ENCODE measurements at regions not wholly inside any gene's neighbourhood (a gene's known extent, or its start where the extent isn't known, plus 50 kb on each side); places are given as distances from the start of the nearest gene placed in this dataset.
"Not testable (repeated sequence)": the region's sequence is repeated elsewhere in the genome, so short reads cannot be mapped to it uniquely, and the experiment has no call there.

- no peak for DNase-seq (ENCODE audit: low read depth)
Measured at GRCh38 chr2:78839259-78839658, 186.2 kb upstream of the REG3G start.

DNA sequence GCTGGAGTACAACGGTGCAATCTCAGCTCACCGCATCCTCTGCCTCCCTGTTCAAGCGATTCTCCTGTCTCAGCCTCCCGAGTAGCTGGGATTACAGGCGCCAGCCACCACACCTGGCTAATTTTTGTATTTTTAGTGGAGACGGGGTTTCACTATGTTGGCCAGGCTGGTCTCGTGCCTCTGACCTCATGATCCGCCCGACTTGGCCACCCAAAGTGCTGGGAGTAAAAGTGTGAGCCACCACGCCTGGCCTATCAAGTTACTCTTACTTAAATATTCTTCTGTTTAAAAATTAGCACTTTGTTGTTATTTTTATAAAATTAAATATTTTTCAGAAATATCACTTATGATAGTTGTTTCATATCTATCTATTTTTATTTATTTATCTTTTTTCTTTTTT is 185.2 kb upstream of the REG3G start:
- DNase-seq (ENCODE audit: low read depth), result not testable (repeated sequence)

DNA sequence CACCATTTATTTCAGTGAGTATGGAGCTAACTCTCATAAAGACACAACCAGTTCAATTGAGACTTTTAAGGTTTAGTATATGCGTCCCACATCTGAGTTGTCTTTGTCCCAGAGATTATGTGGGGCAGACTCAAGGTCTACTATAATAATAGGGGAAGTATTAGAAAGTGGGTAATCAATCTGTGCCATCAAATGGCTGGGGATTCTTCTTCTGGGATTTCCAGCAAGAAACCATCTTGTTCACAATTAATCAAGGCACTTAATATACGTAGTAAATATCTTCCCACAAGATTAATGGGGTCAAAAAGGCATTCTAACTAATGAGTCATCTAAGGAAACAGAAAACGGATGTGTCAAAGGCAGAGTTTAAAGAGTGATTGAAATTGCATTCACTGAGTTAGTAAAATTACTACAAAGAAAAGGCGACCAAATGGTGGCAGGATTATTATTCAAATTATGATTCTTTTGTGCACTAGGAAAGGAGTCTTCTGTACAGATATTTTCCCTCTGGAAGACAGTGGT is 179.8 kb upstream of the REG3G start:
- no peak for DNase-seq (ENCODE audit: low read depth)

GRCh38 chr2:78861546-78861945 is 164.0 kb upstream of the REG3G start:
- no peak for DNase-seq (ENCODE audit: low read depth)

DNA sequence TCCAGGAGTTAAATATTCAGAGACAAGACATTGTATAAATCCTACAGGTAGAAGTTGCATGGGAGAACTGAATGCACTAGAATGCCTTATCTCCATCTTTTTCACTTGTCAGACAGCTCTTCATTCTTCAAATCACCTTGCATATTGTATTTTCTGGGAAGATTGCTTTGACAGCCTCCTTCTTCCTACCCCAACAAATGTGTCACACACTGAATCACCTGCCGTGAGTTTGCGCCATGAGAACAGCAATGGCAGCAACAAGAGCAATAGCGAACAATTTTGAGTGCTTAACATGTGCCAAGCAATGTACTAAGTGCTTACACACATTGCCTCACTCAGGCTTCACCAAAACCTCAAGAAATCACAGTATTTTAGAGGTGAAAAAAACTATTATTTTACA is 161.3 kb upstream of the REG3G start:
- no peak for DNase-seq (ENCODE audit: low read depth)

- DNase-seq (ENCODE audit: low read depth), result no peak
Measured at GRCh38 chr2:78865667-78866066, 159.8 kb upstream of the REG3G start.

DNA sequence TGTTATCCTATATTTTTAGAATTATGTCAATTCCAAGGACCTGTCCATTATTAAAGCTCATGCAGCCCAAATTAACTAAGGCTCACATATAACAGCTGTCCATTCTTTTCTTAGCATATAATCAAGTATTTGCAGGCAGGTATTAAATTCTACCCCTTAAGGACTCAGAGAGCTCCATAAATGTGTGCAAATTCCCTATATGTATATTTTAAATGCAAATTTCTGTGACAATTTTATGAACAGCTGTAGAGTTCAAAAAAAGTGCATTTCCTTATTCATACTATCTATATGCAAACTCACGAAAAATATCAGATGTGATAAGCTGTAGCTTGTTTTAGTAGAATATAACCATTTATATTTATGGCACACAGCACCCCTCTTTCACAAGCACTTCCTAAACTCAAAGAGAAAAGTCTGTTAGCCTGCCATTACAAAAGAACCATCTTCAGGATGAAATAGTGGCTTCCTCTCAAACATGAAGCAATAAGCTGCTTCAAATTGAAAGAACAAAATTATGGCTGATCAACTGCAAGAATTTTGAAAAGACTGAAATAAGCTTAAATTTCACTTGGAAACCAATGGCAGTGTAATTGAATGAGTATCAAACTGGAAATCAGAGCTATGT is 155.0 kb upstream of the REG3G start:
- no peak for DNase-seq (ENCODE audit: low read depth)

DNA sequence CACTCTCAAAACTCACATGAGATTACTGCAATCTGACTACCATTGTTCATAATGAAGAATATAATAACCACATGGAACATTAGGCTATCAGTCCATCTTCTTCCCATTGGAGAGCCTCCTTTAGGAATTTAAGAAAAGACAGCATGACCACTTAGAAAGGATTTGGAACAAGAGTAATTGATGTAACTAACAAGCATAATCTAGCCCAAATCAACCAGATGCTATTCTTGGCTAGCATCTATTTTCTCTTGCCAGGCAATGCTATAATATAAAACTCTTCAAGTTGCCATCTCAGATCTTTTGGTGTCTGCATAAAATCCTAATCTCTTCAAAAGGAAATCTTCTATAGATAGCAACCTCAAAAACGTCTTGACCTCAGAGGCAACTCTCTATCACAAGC is 152.0 kb upstream of the REG3G start:
- no peak for DNase-seq (ENCODE audit: low read depth)

GRCh38 chr2:78876316-78876688 is 149.2 kb upstream of the REG3G start:
- DNase-seq (ENCODE audit: low read depth), result no peak

DNA sequence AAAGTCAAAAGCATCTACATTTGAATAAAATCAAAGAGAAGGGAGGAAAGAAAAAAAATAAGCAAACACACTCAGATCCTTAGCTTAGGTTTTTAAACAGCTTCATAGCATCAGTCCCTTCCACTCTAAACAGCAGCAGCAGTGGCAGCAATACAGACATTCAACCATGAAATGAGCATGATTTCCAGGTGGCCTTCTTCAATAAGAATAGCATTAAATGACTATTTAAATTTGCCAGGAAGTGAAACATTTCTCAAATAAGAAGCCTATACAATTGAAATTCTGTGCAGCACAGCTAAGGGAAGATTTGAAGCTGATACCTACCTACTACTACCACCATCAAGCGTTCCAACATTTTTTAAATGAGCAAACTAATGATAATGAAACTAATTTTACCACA is 138.1 kb upstream of the REG3G start:
- DNase-seq (ENCODE audit: low read depth), result no peak

DNA sequence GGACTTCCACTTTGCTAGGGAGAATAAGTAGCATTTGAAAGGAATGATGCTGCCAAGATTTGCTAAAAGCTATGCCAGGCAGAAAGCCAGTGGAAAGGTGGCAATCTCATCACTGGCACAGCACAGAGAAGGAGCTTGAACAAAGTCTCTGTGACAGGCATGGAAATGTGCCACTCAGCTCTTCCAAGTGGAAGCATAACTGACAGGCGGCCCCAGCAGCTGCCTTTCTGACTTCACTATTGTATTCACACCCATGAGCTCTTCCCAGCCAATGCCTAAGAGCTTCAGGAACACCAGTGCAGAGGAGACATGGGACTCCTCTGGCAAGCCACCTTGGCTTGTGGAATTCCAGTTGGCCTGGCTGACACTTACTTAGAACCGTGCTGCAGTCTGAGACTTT is 134.6 kb upstream of the REG3G start:
- DNase-seq (ENCODE audit: low read depth), result no peak

DNA sequence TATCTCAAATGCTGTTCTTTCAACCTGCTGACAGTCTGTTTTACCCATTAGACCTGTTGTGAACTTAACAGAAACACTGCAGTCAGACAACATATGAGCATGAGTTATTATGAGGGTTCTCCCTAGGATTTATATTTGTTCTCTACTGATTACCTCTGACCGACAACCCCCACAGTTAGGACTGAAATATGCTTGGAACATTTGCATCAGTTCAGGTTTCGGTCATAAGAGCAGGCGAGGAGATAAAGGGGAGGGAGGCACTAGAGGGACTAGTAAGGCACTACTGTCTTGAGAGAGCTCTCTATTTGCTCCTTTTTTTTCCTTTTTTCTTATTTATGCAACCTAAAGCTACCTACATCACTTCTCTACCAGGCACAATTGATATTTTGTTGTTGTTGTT is 133.2 kb upstream of the REG3G start:
- DNase-seq (ENCODE audit: low read depth), result no peak

- DNase-seq (ENCODE audit: low read depth), result no peak
Measured at GRCh38 chr2:78895022-78895421, 130.5 kb upstream of the REG3G start.

- DNase-seq (ENCODE audit: low read depth), result no peak
Measured at GRCh38 chr2:78896536-78896935, 129.0 kb upstream of the REG3G start.

DNA sequence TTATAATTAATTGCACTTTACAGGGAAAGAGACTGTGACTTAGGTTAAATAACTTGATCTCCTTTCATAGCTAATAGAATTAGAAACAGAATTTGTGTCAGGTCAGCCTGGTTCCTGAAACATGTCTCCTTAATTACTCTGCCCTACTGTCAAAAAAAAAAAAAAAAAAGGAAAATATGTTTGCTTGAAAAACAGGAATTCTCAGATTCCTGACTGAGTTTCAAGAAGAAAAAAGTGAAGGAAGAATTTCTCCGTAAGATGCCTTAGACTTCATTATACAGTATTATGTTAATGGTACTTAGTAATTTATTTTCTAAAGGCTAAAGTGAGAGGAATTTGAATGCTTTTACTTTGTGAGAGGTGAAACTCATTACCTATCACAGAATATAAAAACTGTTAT is 118.4 kb upstream of the REG3G start:
- DNase-seq (ENCODE audit: low read depth), result no peak

- no peak for DNase-seq (ENCODE audit: low read depth)
Measured at GRCh38 chr2:78908973-78909372, 116.5 kb upstream of the REG3G start.

DNA sequence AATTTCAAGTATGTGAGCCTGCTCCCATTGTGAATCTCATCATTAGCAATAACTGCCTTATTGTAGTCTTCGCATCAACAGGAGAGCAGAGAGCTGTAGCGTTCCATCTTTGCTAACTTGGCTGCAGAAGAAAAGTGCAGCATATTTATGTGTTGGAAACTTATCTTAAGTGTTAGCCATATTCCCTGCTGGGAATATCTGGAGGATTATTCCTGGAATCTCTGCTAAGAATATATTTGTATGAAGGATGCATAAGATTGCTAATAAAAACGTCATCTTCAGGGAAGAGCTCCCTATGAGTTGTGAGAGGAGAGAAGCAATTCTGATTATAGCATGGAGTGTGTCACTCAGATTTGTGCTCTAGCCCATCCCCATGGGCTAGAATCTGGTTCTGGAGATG is 115.1 kb upstream of the REG3G start:
- no peak for DNase-seq (ENCODE audit: low read depth)

DNA sequence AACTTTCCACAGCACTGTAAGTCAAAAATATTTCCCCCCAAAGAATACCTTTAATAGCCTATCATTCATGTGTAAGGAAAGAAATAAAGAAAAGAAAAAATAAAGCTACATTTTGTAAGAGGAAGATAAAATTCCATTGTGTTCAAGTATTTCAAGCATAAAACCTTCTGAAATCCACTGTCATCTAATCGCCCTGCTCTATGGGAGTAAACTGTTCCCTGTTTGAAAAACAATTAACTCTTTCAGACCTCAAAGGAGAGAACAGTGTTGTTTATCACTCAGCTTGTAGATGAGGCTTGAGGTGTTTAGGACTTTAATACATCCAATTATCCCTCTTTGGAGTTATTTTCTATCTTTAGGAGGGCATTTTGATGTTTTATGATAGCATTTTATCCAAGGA is 112.2 kb upstream of the REG3G start:
- DNase-seq (ENCODE audit: low read depth), result no peak

DNA sequence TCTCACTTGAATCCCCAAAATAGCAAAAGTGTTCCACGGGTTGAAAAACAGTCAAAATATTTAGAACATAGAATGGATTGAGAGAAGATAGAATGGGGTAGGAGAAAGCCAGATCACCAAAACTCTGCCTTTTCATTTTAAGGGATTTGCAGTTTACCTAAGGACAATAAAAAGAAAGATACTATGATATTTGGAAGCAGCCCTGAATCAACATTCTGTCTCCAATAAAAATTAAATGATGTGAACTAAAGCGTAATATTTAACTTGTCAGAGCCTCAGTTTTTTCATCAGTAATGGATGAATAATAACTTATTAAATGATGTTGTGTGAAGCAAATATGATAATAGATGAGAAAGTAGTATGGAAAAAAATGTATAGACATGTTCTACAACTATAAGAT is 100.2 kb upstream of the REG3G start:
- DNase-seq (ENCODE audit: low read depth), result no peak

DNA sequence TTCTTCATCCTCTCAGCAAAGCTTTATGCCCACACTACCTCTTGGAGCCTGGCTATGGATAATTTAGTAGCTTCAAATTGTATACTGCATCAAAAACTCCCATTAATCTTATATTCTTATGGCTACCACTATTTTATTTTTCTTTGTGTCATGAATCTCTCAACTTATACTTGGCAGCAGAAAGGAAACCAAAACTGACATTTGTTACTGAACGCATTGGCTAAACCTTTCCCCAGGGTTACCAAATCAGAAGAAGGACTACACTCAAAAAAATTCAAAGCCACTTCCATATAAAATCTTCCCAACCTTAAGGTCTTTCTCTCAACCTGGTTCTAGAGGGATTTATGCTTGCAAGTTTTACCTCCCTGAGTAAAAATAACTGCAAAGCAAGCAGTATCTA is 97.0 kb upstream of the REG3G start:
- no peak for DNase-seq (ENCODE audit: low read depth)

DNA sequence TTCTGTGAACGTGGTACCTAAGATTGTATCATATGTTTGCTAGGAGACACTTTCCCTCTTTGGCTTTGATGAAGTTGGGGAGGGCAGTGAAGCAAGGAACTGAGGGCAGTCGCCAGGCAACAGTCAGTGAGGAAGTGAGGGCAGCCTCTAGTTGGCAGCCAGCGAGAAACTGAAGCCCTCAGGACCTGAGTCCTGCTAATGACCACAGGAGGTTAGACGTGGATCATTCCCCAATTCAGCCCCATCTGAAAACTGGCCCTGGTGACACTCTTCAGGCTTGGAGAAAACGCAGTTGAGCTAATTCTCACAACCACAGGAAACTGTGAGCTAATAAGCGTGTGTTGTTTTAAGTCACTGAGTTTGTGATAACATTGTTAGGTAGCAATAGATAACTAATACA is 84.5 kb upstream of the REG3G start:
- no peak for DNase-seq (ENCODE audit: low read depth)

DNA sequence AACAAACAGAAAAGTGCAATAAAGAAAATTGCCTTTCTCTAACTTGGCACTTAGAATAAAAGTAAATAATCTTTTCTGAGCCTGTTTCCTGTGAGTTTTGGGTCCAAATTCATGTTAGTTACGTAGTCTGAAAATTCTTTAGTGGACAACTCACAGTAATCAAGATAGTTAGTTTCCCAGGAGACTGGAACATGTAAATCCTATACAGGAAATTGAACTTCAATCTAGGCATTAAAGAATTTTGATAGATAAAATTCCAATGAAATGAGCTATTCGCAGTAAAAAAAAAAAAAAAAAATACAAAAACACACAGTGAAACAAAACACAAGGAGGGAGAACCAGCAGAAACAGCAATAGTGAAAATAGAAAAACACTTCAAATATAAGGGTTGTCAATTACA is 83.8 kb upstream of the REG3G start:
- no peak for DNase-seq (ENCODE audit: low read depth)

DNA sequence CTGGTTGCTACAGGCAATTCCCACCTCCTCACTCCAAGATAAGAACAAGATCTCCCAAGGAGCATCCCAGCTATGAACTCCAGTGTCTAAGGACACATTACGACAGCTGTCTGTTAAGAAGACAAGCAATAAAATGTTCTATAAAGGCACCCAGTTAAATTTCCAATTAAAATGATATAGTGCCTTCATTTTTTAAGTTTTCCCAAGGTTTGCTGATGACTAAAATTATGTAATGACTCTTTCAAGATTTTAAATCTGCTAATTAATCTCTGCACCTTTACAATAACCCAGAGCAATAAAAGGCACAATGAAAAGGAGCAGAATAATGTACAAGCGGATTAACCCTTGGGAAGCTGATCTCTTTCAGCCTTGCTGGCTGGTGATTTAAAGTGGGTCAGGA is 61.6 kb upstream of the REG3G start:
- no peak for DNase-seq (ENCODE audit: low read depth)

- DNase-seq (ENCODE audit: low read depth), result no peak
Measured at GRCh38 chr2:78967294-78967693, 58.2 kb upstream of the REG3G start.

GRCh38 chr2:78973630-78974029 is 51.9 kb upstream of the REG3G start:
- no peak for DNase-seq (ENCODE audit: low read depth)
